GM13977 (cell line): ENCODE measurements at regions not wholly inside any gene's neighbourhood (a gene's known extent, or its start where the extent isn't known, plus 50 kb on each side); places are given as distances from the start of the nearest gene placed in this dataset.

Experiments used
- DNase-seq: peaks from one replicate; pipeline ENCODE4 v3.0.0; 2012; ENCODE audit warnings: low spot score
- in situ Hi-C: fragments of 300-500 bp; cut with MboI; formaldehyde crosslinking; loops from one replicate; pipeline ENCODE4 v1.12.0; 2022; ENCODE audit warnings: low sequenced_read_pairs, low pct_unique_long_range_greater_than_20kb, mixed read lengths, inconsistent platforms; ENCODE audit not compliant: unreplicated experiment
- TF ChIP-seq, protein P1 (sequence below): IDR thresholded peaks from 2 replicates; pipeline ENCODE4 v1.5.1; 2012; ENCODE audit warnings: mild to moderate bottlenecking, control low read depth; ENCODE audit not compliant: insufficient read depth; ENCODE audit errors: extremely low read depth, missing control alignments

DNA sequence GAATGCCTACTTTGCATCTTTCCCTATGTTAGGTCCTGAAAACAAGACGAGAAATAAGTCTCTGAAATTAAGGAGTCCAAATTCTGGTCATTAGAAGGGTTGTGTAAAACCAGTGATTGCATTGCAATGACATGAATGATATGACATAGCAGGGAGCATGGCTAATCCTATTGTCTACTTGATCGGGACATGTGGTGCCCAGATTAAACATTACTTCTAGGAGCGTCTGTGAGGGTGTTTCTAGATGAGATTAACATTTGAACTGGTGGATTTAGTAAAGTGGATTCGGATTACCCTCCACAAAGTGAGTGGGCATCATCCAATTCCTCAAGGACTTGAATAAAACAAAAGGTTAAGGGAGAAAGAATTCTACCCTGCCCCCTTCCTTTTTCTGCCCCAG lies 434.9 kb upstream of the KLF6 start:
- TF ChIP-seq, protein P1, sequence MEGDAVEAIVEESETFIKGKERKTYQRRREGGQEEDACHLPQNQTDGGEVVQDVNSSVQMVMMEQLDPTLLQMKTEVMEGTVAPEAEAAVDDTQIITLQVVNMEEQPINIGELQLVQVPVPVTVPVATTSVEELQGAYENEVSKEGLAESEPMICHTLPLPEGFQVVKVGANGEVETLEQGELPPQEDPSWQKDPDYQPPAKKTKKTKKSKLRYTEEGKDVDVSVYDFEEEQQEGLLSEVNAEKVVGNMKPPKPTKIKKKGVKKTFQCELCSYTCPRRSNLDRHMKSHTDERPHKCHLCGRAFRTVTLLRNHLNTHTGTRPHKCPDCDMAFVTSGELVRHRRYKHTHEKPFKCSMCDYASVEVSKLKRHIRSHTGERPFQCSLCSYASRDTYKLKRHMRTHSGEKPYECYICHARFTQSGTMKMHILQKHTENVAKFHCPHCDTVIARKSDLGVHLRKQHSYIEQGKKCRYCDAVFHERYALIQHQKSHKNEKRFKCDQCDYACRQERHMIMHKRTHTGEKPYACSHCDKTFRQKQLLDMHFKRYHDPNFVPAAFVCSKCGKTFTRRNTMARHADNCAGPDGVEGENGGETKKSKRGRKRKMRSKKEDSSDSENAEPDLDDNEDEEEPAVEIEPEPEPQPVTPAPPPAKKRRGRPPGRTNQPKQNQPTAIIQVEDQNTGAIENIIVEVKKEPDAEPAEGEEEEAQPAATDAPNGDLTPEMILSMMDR, result no peak
- in situ Hi-C loops, result no loop called here
- DNase-seq, result no peak

DNA sequence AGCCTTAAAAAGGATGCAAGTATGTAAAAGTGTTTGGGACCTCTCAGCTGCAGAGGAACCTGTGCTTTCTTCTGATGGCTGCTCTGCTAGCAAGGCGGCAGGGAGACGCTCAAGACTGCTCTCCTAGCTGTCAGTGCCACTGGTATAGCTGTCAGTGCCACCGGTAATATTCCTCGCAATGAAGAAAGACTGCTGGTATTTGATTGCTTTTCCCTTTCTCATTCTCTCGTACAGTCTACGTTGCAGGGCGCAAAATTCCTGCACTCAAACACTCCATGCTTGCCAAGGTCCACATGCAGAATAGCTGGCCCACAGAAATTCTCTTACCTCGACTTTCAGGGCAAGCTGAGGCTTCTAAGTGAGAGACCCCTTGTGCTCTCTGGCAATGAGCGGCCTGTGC lies 432.6 kb upstream of the KLF6 start:
- DNase-seq, result no peak
- in situ Hi-C loops, result no loop called here
- TF ChIP-seq, protein P1, result no peak

- TF ChIP-seq, protein P1, result no peak
- no peak for DNase-seq
- in situ Hi-C loops, result no loop called here
Measured at GRCh38 chr10:4217187-4217586, 432.2 kb upstream of the KLF6 start.

DNA sequence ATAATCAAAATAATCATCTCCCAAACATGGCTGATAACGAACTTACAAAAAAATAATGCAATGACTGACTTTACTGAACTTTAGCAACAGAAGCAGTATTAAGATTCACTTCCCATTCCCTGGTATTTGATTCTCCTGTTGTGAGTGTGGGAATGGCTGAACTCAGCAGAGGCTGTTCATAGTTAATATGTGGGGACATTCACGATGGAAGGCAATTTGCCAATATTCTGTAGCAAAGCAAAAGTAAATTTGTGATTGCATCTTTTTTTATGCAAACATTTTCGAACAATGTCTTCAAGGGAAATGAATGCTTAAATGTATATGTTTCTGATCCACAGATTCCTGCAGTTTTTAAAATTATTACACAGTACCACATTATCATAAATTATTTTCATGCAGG lies 431.7 kb upstream of the KLF6 start:
- DNase-seq, result no peak
- in situ Hi-C loops, result no loop called here
- TF ChIP-seq, protein P1, result no peak

DNA sequence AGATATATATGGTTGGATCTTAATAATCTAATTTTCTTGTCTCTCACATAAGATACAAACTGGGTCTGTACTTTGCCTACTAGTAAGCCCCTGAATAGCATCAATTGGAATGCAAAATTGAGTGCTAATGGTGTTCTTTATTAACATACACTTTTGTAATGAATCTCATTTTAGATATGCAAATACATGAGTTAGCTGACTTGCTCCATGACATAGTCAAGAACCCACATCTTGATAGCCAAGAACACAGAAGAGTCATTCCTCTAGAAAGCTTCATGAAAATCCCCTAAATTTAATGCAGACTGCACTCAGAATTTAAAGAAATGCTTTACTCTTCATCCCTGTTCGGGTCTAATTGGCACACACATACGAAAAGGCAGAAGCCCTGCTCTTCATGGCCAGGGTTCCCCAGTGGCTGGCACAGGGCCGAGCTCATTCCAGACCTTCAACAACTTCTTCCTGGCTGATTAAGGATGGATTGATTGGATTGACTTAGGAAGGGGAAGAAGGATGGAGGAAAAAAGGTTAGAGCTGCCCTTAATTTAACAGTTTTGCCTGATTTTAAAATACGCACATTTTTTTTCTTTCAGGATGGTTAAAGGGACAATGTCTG lies 431.1 kb upstream of the KLF6 start:
- in situ Hi-C loops, result no loop called here
- TF ChIP-seq, protein P1, result no peak
- DNase-seq, result no peak

DNA sequence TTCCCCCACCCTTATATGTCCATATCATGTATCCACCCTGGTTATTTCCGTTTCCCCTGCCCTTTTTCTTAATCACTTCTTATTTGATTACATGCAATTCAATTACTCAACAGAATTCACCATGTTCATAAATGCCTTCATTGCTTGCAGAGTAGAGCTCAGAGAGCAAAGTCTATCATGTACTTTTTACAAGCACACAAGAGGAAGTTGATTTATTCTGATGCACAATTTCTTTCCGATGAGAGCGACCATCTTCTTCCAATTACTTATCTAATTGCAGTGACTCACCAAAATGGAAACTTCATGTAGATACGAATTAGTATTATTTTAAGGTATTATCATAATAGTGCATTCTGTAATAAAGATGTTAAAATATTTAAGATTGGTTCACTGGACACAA lies 430.5 kb upstream of the KLF6 start:
- DNase-seq, result no peak
- TF ChIP-seq, protein P1, result no peak
- in situ Hi-C loops, result no loop called here

GRCh38 chr10:4214908-4215307 lies 429.9 kb upstream of the KLF6 start:
- DNase-seq, result no peak
- in situ Hi-C loops, result no loop called here
- TF ChIP-seq, protein P1, result no peak
